Pancreas (tissue), 10 donors: ENCODE measurements at regions not wholly inside any gene's neighbourhood (a gene's known extent, or its start where the extent isn't known, plus 50 kb on each side); places are given as distances from the start of the nearest gene placed in this dataset.

Source experiments
- ATAC-seq, 4 donors: fragments of 200-7000 bp; cut with Tn5 transposase; one replicate each; pipeline versions ENCODE4 v1.8.0 to v1.9.1; 2020; ENCODE audit warnings: mild to moderate bottlenecking in 4 of 4, moderate library complexity in 4 of 4
- DNase-seq, 6 donors: peaks; one replicate each; pipeline ENCODE4 v3.0.0-alpha.2; 2020
- FAIRE-seq: peaks from 2 replicates; lab custom pipeline; 2012; peaks lifted over from hg19 to GRCh38; lab: Jason Lieb, UNC
- H3K27ac ChIP-seq, 4 donors: fragments of 200-600 bp; sonication (generic); 1 replicate in 3 of 4; 2 replicates in 1 of 4; pipeline versions ENCODE4 v1.5.0 to v1.8.0; 2020
- H3K27me3 ChIP-seq, 4 donors: fragments of 200-600 bp; one replicate each; pipeline ENCODE4 v1.8.0; 2021
- H3K36me3 ChIP-seq, 3 donors: fragments of 200-600 bp; sonication (generic) in 1 of 3; one replicate each; pipeline versions ENCODE4 v1.5.0 to v1.8.0; 2020 to 2021
- H3K4me1 ChIP-seq, 3 donors: fragments of 200-600 bp; one replicate each; pipeline ENCODE4 v1.8.0; 2021
- H3K4me3 ChIP-seq, 4 donors: fragments of 200-600 bp; sonication (generic) in 2 of 4; one replicate each; pipeline versions ENCODE4 v1.5.0 to v1.8.0; 2020 to 2021
- H3K9me3 ChIP-seq, 4 donors: fragments of 200-600 bp; one replicate each; pipeline ENCODE4 v1.8.0; 2021
- WGBS, 2 donors: extraction: QIAGEN DNeasy Blood & Tissue Kit; methylation state at CpG; one replicate each; pipeline ENCODE4 v1.1.7; 2013; 5-methylcytosine and 5-hydroxymethylcytosine counted together
- intact Hi-C, 3 donors: fragments of 100-400 bp; cut with DNase I; formaldehyde crosslinking; loops; one replicate each; pipeline versions ENCODE4 v1.11.1 to v1.14.2; 2022
- TF ChIP-seq, protein P1 (sequence below), 4 donors: fragments of 200-600 bp; sonication (generic) in 3 of 4; IDR thresholded peaks; one replicate each; pipeline versions ENCODE4 v1.5.0 to v1.8.0; 2021; ENCODE audit warnings: antibody characterized with exemption in 4 of 4
- donor health status: healthy with polysubstance abuse.
- donor health status: DM: no; HTN: no; CAD: no; lungs with moderate emphysema.
- donor health status: DM: no; HTN: no; CAD: no.
- donor health status: control.
- donor health status: control.
- donor health status: Bipolar disorder and iron deficiency.
- donor health status: DM: yes; HTN: yes; CAD: no.
- donor health status: DM: no; HTN: no; CAD: no.
- donor health status: DM: no; HTN: no; CAD: no.
- donor health status: DM: yes; HTN: yes; CAD: no.

DNA sequence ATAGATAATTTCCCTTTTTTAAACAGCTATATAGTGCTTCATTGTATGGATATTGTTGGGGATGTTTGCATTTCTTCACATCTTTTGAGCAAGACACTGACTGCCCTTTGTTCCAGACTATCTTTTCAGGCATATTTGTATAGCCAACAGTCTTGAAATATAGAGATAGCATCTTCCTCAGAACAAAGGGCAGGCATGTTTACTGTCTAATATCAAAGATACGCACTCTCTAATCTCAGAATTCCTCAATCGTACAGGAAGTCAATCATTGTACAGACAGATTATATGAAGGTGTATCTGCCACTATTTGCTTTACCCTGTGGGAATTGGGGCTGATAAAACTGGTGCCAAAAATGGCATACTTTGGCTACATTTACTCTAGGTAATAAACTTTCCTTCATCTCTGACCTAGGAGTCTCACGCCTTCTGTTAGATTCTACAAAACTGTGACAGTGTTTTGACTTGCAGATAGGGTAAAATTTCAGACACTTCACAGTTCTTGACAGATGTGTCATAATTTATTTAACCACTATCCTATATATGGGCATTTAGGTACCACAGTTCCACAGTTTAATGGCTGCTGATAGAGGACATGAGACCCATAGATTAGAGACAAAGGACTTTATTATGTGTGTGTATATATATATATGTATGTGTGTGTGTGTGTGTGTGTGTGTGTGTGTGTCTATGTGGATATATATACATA, 321.0 kb downstream of the IGSF11 start:
- DNase-seq (no peak), FAIRE-seq (no peak), ATAC-seq (no peak)
- Histone ChIP-seq H3K27me3 (no peaks in the 10 kb centered on the region), H3K9me3 (no peaks in the 10 kb centered on the region), H3K4me1 (no peaks in the 10 kb centered on the region), H3K36me3 (no peaks in the 10 kb centered on the region), H3K4me3 (no peak overlapping the region), H3K27ac (no peak overlapping the region)
- intact Hi-C loops, result no loop called here
- 23 to 28% methylated on average over 3 of the region's 3 CpGs for WGBS, 2 donors
- TF ChIP-seq, protein P1, sequence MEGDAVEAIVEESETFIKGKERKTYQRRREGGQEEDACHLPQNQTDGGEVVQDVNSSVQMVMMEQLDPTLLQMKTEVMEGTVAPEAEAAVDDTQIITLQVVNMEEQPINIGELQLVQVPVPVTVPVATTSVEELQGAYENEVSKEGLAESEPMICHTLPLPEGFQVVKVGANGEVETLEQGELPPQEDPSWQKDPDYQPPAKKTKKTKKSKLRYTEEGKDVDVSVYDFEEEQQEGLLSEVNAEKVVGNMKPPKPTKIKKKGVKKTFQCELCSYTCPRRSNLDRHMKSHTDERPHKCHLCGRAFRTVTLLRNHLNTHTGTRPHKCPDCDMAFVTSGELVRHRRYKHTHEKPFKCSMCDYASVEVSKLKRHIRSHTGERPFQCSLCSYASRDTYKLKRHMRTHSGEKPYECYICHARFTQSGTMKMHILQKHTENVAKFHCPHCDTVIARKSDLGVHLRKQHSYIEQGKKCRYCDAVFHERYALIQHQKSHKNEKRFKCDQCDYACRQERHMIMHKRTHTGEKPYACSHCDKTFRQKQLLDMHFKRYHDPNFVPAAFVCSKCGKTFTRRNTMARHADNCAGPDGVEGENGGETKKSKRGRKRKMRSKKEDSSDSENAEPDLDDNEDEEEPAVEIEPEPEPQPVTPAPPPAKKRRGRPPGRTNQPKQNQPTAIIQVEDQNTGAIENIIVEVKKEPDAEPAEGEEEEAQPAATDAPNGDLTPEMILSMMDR (IDR thresholded peaks at IDR 0.05), result no peak

DNA sequence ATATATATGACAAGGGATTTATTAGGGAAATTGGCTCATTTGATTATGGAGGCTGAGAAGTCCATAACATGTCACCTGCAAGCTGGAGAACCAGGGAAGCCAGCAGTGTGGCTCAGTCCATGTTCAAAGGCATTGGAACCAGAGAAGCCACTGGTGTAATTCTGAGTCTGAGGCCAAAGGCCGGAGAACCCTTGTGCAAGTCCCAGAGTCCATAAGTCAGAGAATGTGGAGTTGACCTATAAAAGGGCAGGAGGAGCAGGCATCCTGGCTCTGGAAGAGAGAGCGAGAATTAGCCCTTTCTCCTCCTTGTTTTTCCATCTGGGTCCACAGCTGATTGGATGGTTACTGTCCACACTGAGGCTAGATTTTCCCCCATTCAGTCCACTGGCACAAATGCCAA, 319.8 kb downstream of the IGSF11 start:
- intact Hi-C loops, result no loop called here
- Histone ChIP-seq H3K4me1 (no peaks in the 10 kb centered on the region), H3K4me3 (no peak overlapping the region), H3K36me3 (no peaks in the 10 kb centered on the region), H3K9me3 (no peaks in the 10 kb centered on the region), H3K27ac (no peak overlapping the region), H3K27me3 (no peaks in the 10 kb centered on the region)
- ATAC-seq (no peak), FAIRE-seq (no peak), DNase-seq (no peak)
- TF ChIP-seq, protein P1 (IDR thresholded peaks at IDR 0.05), result no peak
- 92 to 96% methylated on average over 2 of the region's 2 CpGs for WGBS, 2 donors

DNA sequence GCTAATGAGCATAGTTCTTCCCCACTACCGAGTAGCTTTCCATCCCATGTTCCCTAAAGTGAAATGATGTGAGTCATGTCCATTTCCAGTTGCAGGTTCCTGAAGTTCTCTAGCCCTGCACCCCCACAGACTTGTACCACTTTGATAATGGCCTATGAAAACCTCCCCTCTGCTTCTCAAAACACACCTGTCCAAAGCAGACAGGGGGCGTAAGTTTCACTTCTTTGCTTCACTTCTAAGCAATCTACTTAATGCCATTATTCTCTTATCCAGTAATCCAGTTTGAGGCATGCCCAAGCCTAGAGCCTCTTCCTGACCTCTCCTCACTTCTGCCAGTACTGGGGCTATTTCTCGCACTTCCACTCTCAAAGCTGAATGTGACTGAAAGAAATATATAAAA, 305.1 kb downstream of the IGSF11 start:
- TF ChIP-seq, protein P1 (IDR thresholded peaks at IDR 0.05), result no peak
- 67 to 78% methylated on average over 3 of the region's 3 CpGs for WGBS, 2 donors
- Histone ChIP-seq H3K4me1 (no peaks in the 10 kb centered on the region), H3K27me3 (no peaks in the 10 kb centered on the region), H3K9me3 (no peaks in the 10 kb centered on the region), H3K36me3 (no peaks in the 10 kb centered on the region), H3K4me3 (no peak overlapping the region), H3K27ac (no peak overlapping the region)
- no peak for FAIRE-seq
- DNase-seq, result no peak
- no peak for ATAC-seq
- intact Hi-C loops, result no loop called here

DNA sequence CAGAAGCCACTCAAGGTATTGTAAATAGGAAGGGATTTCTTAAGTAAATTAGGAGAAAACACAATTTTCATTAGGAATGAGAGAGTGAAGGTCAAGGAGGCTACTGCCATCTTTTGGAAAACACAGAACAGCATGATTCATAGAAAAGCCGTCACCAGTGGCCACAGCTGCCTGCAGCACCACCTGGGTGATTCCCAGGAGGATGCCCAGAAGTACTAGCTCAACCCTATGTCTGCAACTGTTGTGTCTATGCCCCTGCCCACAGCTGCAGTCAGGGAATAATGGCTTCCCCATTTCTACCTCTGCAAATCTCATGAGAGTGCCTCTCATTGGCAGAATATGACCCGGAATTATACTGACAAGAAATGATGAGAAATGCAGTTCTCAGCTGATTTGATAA, 300.0 kb downstream of the IGSF11 start:
- TF ChIP-seq, protein P1 (IDR thresholded peaks at IDR 0.05), result no peak
- 61 to 63% methylated on average over 2 of the region's 2 CpGs for WGBS, 2 donors
- no peaks in the 10 kb centered on the region for H3K9me3 ChIP-seq
- FAIRE-seq, result no peak
- peak in 1 of 4 donors; percentile 67 for ATAC-seq
- no peak overlapping the region for H3K27ac ChIP-seq
- intact Hi-C loops, result no loop called here
- H3K4me1 ChIP-seq, result peaks cover 0 to 3% (median 0%) of the 10 kb centered on the region in 3 donors
- H3K27me3 ChIP-seq, result no peaks in the 10 kb centered on the region
- H3K36me3 ChIP-seq, result no peaks in the 10 kb centered on the region
- DNase-seq, result peak in 3 of 6 donors; percentile 14 to 18 (median 17)
- no peak overlapping the region for H3K4me3 ChIP-seq

DNA sequence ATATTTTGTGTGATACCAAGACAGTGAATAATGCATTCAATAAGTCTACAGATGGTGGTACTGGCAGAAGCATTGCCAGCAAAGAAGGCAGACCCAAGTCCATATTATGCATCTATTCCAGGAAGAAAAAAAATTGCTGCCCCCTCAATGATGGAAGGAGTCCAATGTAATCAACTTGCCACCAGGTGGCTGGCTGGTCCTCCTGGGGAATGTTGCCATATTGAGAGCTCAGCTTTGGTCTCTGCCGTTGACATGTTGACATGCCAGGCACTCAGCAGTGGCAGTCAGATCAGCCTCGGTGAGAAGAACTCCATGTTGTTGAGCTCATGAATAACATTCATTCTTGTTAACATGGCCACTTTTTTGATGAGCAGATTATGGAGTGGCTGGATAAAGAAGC, 298.5 kb downstream of the IGSF11 start:
- FAIRE-seq (no peak), DNase-seq (peak in 1 of 6 donors; percentile 11), ATAC-seq (peak in 3 of 4 donors; percentile 47 to 77 (median 50))
- Histone ChIP-seq H3K4me1 (peaks cover 0 to 3% (median 0%) of the 10 kb centered on the region in 3 donors), H3K4me3 (no peak overlapping the region), H3K36me3 (no peaks in the 10 kb centered on the region), H3K27ac (no peak overlapping the region), H3K9me3 (no peaks in the 10 kb centered on the region), H3K27me3 (no peaks in the 10 kb centered on the region)
- whole genome bisulfite sequencing, 2 donors, result 29 to 50% methylated on average over 2 of the region's 2 CpGs
- intact Hi-C loops, result no loop called here
- TF ChIP-seq, protein P1 (IDR thresholded peaks at IDR 0.05), result no peak
